WTC11 (cell line): ENCODE measurements at regions not wholly inside any gene's neighbourhood (a gene's known extent, or its start where the extent isn't known, plus 50 kb on each side); places are given as distances from the start of the nearest gene placed in this dataset.

Experiments
- EMX1 ChIP-seq: fragments of 250-450 bp; sonication (Bioruptor Pico); IDR thresholded peaks from 2 replicates; pipeline ENCODE4 v1.8.0; 2021; ENCODE audit warnings: mild to moderate bottlenecking
- KAT7 ChIP-seq: sonication (generic); formaldehyde crosslinking; IDR thresholded peaks from 2 replicates; pipeline ENCODE4 v1.8.1; 2023; ENCODE audit warnings: missing genetic modification reagents, mild to moderate bottlenecking, borderline replicate concordance
- MAX ChIP-seq: sonication (generic); formaldehyde crosslinking; IDR thresholded peaks from 2 replicates; pipeline ENCODE4 v1.8.0; 2022; ENCODE audit warnings: mild to moderate bottlenecking, missing genetic modification reagents

- TF ChIP-seq KAT7: no peak
- no peak for TF ChIP-seq EMX1 (CRISPR knock-in tag)
- no peak for TF ChIP-seq MAX (CRISPR knock-in tag)
These were observed 136.1 kb upstream of the MYO3A start for GRCh38 chr10:25797888-25798429.
